K562 (cell line): ENCODE measurements at regions not wholly inside any gene's neighbourhood (a gene's known extent, or its start where the extent isn't known, plus 50 kb on each side); places are given as distances from the start of the nearest gene placed in this dataset.

Experiments
- ATAC-seq: fragments of 200-7000 bp; cut with Tn5 transposase; 3 replicates; pipeline ENCODE4 v1.9.1; 2020; ENCODE audit warnings: moderate library complexity
- BruUV-seq: library from RNA; stranded (reverse); fragments of 400-500 nt; replicated peaks from 2 replicates; lab custom pipeline; 2021; lab: Mats Ljungman, UMichigan
- CTCF ChIA-PET: fragments of 300-600 bp; formaldehyde crosslinking; extraction: SDS; loops from one replicate; lab custom pipeline; 2021; ENCODE audit warnings: low intra/inter-chr PET ratio; lab: Yijun Ruan, JAX
- POLR2A ChIA-PET: fragments of 300-600, 350-650 bp; sonication (Branson Sonifier 250); formaldehyde crosslinking; extraction: SDS; loops from one replicate; lab custom pipeline; 2021; ENCODE audit warnings: antibody characterized with exemption, inconsistent platforms; lab: Yijun Ruan, JAX
- DNase-seq, 4 experiments: peaks; one replicate each; pipeline versions ENCODE4 v3.0.0 to v3.0.0-alpha.2; 2011 to 2018; ENCODE audit warnings: low spot score in 3 of 4, mixed read lengths in 3 of 4; ENCODE audit errors: extremely low read depth in 1 of 4
- FAIRE-seq: peaks from 2 replicates; lab custom pipeline; 2011; peaks lifted over from hg19 to GRCh38; lab: Jason Lieb, UNC
- H2AFZ ChIP-seq: 2 replicates; pipeline ENCODE4 v1.6.0; 2011; ENCODE audit warnings: low read depth, low read length, control low read depth, inconsistent platforms
- H3K27ac ChIP-seq: fragments of 200-600 bp; 3 replicates; pipeline ENCODE4 v1.8.0; 2011; ENCODE audit warnings: low read depth, mild to moderate bottlenecking, control low read depth, inconsistent platforms, low read length, moderate library complexity, mixed read lengths; ENCODE audit errors: extremely low read depth
- H3K27me3 ChIP-seq, 2 experiments: fragments of 300-600 bp in 1 of 2; 2 replicates in 1 of 2; 3 replicates in 1 of 2; pipeline versions ENCODE4 v1.6.0 to v1.8.0; 2011; ENCODE audit warnings: inconsistent platforms in 2 of 2, low read length in 2 of 2, mild to moderate bottlenecking in 1 of 2, mixed read lengths in 1 of 2, moderate library complexity in 1 of 2; ENCODE audit not compliant: control insufficient read depth in 2 of 2, insufficient read depth in 2 of 2
- H3K36me3 ChIP-seq: fragments of 300-600 bp; 3 replicates; pipeline ENCODE4 v1.8.0; 2011; ENCODE audit warnings: mild to moderate bottlenecking, low read length, inconsistent platforms; ENCODE audit not compliant: control insufficient read depth, insufficient read depth
- H3K4me1 ChIP-seq, 2 experiments: fragments of 200-600 bp in 1 of 2; replicated peaks in 1 of 2; 2 replicates in 1 of 2; 3 replicates in 1 of 2; pipeline versions ENCODE4 v1.5.1 to v1.8.0; 2011; ENCODE audit warnings: inconsistent platforms in 2 of 2, low read length in 2 of 2, mild to moderate bottlenecking in 1 of 2, mixed read lengths in 1 of 2, moderate library complexity in 1 of 2; ENCODE audit not compliant: control insufficient read depth in 2 of 2, insufficient read depth in 2 of 2
- H3K4me2 ChIP-seq: 2 replicates; pipeline ENCODE4 v1.6.1; 2011; ENCODE audit warnings: low read length, control low read depth, inconsistent platforms, mixed read lengths; ENCODE audit not compliant: insufficient read depth
- H3K4me3 ChIP-seq: fragments of 200-600 bp; sonication (generic), shearing (Covaris generic); 2 replicates; pipeline ENCODE4 v1.5.1; 2016; ENCODE audit warnings: control low read depth, inconsistent platforms
- H3K79me2 ChIP-seq: fragments of 200-600 bp; 3 replicates; pipeline ENCODE4 v1.8.0; 2011; ENCODE audit warnings: low read length, inconsistent platforms; ENCODE audit not compliant: control insufficient read depth, insufficient read depth
- H3K9ac ChIP-seq, 2 experiments: 2 replicates each; pipeline versions ENCODE4 v1.6.0 to v1.6.1; 2011; ENCODE audit warnings: low read depth in 2 of 2, low read length in 2 of 2, control low read depth in 1 of 2, inconsistent platforms in 1 of 2, mild to moderate bottlenecking in 1 of 2, mixed read lengths in 1 of 2; ENCODE audit not compliant: insufficient read depth in 1 of 2
- H3K9me1 ChIP-seq: one replicate; pipeline ENCODE4 v1.6.0; 2011; ENCODE audit warnings: inconsistent platforms, mild to moderate bottlenecking, low read length, moderate library complexity; ENCODE audit not compliant: control insufficient read depth, insufficient read depth
- H3K9me3 ChIP-seq: replicated peaks from 2 replicates; pipeline ENCODE4 v1.5.1; 2011; ENCODE audit warnings: low read depth, low read length, inconsistent platforms; ENCODE audit not compliant: control insufficient read depth, insufficient read depth
- H4K20me1 ChIP-seq: replicated peaks from 2 replicates; pipeline ENCODE4 v1.6.1; 2011; ENCODE audit warnings: low read length, inconsistent platforms, mixed read lengths; ENCODE audit not compliant: control insufficient read depth, insufficient read depth
- HDAC8 ChIP-seq: fragments of 450-650 bp; IDR thresholded peaks from 2 replicates; pipeline ENCODE4 v1.6.1; 2016; ENCODE audit warnings: mild to moderate bottlenecking, missing genetic modification characterization, moderate library complexity, missing compliant biosample characterization
- MEIS2 ChIP-seq: fragments of 450-650 bp; IDR thresholded peaks from 2 replicates; pipeline ENCODE4 v1.6.1; 2014; ENCODE audit warnings: mild to moderate bottlenecking; ENCODE audit not compliant: partially characterized antibody
- NCOA4 ChIP-seq: fragments of 450-650 bp; IDR thresholded peaks from 2 replicates; pipeline ENCODE4 v1.6.1; 2018; ENCODE audit warnings: mild to moderate bottlenecking; ENCODE audit not compliant: partially characterized antibody
- RNF2 ChIP-seq: sonication (generic); IDR thresholded peaks from 2 replicates; pipeline ENCODE4 v1.6.1; 2016
- WGBS: fragments of 100-300 bp; shearing (Covaris generic); methylation state at CpG from one replicate; pipeline ENCODE4 v1.1.6; 2016; ENCODE audit warnings: low coverage, mixed read lengths; ENCODE audit not compliant: insufficient coverage; ENCODE audit errors: missing lambda C conversion rate; 5-methylcytosine and 5-hydroxymethylcytosine counted together
- in situ Hi-C: fragments of 300-500 bp; cut with MboI; formaldehyde crosslinking; loops from 4 replicates; pipeline ENCODE4 v1.15.0; 2018; ENCODE audit warnings: inconsistent platforms, mixed read lengths
- intact Hi-C: fragments of 100-400 bp; cut with micrococcal nuclease; formaldehyde crosslinking; loops from 2 replicates; pipeline ENCODE4 v1.14.2; 2022
- TF ChIP-seq, protein P1 (sequence below), 2 experiments: IDR thresholded peaks in 1 of 2; conservative IDR thresholded peaks in 1 of 2; 2 replicates each; pipeline ENCODE4 v1.6.1; 2016; ENCODE audit warnings: low read depth in 2 of 2, mild to moderate bottlenecking in 1 of 2, missing compliant biosample characterization in 1 of 2, missing genetic modification characterization in 1 of 2, moderate library complexity in 1 of 2
- TF ChIP-seq, protein P2 (sequence below), 3 experiments: IDR thresholded peaks in 2 of 3; conservative IDR thresholded peaks in 1 of 3; 2 replicates each; pipeline ENCODE4 v1.5.1; 2011 to 2012; ENCODE audit warnings: low read length in 3 of 3, mild to moderate bottlenecking in 3 of 3, control low read depth in 2 of 3, improper control_type of control experiment in 1 of 3, inconsistent platforms in 1 of 3, low read depth in 1 of 3, mixed read lengths in 1 of 3, moderate library complexity in 1 of 3; ENCODE audit not compliant: insufficient read depth in 2 of 3
- TF ChIP-seq, protein P3 (sequence below): IDR thresholded peaks from 2 replicates; pipeline ENCODE4 v1.6.1; 2011; ENCODE audit warnings: borderline replicate concordance, low read depth, mild to moderate bottlenecking, moderate library complexity, low read length; ENCODE audit not compliant: insufficient read depth, poor library complexity, severe bottlenecking

DNA sequence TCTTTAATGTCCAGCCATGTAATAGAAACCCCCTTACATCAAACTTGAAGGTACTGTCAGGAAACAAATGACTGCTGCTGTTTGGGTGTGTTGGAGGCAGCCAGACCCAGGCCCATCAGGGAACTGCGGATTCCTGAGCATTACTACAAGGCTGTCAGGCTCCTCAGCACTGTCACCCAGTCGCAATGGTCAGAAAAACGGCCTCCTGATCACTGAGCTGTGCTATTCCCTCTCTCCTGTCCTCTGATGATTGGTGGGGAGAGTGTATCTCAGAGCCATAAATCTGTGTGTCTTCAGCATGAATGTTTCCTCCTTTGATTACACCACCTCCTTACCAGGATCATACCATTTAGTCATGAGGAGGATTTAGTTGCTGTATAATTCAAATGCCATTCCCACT lies 135.2 kb upstream of the GADL1 start:
- H3K9ac ChIP-seq = no peak overlapping the region
- FAIRE-seq (no peak), DNase-seq (no peak)
- H4K20me1 ChIP-seq = no peaks in the 10 kb centered on the region
- no TSS peak for BruUV-seq
- H3K27me3 ChIP-seq = no peaks in the 10 kb centered on the region
- H3K4me2 ChIP-seq = no peak overlapping the region
- in situ Hi-C loops = no loop called here
- no peak overlapping the region for H3K4me3 ChIP-seq
- CTCF ChIA-PET = no interaction called here
- no peaks in the 10 kb centered on the region for H3K9me1 ChIP-seq
- TF ChIP-seq HDAC8 (tag) (no peak), MEIS2 (peak; percentile 10), NCOA4 (no peak), RNF2 (no peak)
- TF ChIP-seq, protein P1, sequence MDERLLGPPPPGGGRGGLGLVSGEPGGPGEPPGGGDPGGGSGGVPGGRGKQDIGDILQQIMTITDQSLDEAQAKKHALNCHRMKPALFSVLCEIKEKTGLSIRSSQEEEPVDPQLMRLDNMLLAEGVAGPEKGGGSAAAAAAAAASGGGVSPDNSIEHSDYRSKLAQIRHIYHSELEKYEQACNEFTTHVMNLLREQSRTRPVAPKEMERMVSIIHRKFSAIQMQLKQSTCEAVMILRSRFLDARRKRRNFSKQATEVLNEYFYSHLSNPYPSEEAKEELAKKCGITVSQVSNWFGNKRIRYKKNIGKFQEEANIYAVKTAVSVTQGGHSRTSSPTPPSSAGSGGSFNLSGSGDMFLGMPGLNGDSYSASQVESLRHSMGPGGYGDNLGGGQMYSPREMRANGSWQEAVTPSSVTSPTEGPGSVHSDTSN (CRISPR knock-in tag; IDR thresholded peaks at IDR 0.05; ENCODE audit: low read depth) = no peak
- TF ChIP-seq, protein P1 (tag; conservative IDR thresholded peaks at IDR 0.05; ENCODE audit: low read depth) = peak; percentile 61
- TF ChIP-seq, protein P2, sequence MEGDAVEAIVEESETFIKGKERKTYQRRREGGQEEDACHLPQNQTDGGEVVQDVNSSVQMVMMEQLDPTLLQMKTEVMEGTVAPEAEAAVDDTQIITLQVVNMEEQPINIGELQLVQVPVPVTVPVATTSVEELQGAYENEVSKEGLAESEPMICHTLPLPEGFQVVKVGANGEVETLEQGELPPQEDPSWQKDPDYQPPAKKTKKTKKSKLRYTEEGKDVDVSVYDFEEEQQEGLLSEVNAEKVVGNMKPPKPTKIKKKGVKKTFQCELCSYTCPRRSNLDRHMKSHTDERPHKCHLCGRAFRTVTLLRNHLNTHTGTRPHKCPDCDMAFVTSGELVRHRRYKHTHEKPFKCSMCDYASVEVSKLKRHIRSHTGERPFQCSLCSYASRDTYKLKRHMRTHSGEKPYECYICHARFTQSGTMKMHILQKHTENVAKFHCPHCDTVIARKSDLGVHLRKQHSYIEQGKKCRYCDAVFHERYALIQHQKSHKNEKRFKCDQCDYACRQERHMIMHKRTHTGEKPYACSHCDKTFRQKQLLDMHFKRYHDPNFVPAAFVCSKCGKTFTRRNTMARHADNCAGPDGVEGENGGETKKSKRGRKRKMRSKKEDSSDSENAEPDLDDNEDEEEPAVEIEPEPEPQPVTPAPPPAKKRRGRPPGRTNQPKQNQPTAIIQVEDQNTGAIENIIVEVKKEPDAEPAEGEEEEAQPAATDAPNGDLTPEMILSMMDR (IDR thresholded peaks at IDR 0.05 in 2 of 3, conservative IDR thresholded peaks at IDR 0.05 in 1 of 3; ENCODE audit: insufficient read depth in 2 of 3, low read depth in 1 of 3, low read length in 3 of 3) = no peak
- TF ChIP-seq, protein P3, sequence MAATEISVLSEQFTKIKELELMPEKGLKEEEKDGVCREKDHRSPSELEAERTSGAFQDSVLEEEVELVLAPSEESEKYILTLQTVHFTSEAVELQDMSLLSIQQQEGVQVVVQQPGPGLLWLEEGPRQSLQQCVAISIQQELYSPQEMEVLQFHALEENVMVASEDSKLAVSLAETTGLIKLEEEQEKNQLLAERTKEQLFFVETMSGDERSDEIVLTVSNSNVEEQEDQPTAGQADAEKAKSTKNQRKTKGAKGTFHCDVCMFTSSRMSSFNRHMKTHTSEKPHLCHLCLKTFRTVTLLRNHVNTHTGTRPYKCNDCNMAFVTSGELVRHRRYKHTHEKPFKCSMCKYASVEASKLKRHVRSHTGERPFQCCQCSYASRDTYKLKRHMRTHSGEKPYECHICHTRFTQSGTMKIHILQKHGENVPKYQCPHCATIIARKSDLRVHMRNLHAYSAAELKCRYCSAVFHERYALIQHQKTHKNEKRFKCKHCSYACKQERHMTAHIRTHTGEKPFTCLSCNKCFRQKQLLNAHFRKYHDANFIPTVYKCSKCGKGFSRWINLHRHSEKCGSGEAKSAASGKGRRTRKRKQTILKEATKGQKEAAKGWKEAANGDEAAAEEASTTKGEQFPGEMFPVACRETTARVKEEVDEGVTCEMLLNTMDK = no peak
- TF ChIP-seq, all 486 proteins: peak for 2
- WGBS = 0% methylated on average over 3 of the region's 3 CpGs
- H3K36me3 ChIP-seq = no peaks in the 10 kb centered on the region
- H2AFZ ChIP-seq = no peak overlapping the region
- intact Hi-C loops = no loop called here
- POLR2A ChIA-PET = no interaction called here
- no peak for ATAC-seq
- H3K27ac ChIP-seq = no peak overlapping the region
- H3K9me3 ChIP-seq = no peaks in the 10 kb centered on the region
- no peaks in the 10 kb centered on the region for H3K79me2 ChIP-seq
- no peaks in the 10 kb centered on the region for H3K4me1 ChIP-seq
